ENCODE measurements at regions not wholly inside any gene's neighbourhood (a gene's known extent, or its start where the extent isn't known, plus 50 kb on each side); places are given as distances from the start of the nearest gene placed in this dataset.

DNA sequence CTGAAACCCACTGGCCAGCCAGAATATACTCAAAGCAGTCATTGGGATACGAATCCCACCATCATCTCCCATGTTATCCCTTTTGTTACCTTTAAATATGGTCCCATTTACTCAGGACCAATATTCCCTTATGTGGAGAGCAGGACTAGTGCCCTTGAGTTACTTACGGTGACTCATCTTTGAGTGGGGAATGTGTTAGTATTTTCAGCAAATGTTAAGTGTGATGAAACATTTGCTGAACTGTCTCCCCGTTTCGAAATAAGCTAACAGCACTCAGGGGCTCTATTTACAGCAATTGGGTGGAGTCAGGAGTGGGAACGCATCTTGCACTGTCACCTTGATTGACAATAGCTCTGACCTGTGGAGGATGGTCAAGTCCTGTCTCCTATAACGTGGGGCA is 67.4 kb downstream of the CTSL start:
- H3K79me2 ChIP-seq (ENCODE audit: insufficient read depth, low read length) = no peaks in the 10 kb centered on the region
- H3K27me3 ChIP-seq (ENCODE audit: insufficient read depth, low read length) = no peaks in the 10 kb centered on the region
- no peaks in the 10 kb centered on the region for H3K9me3 ChIP-seq (ENCODE audit: low read length)
- TF ChIP-seq, protein P1, sequence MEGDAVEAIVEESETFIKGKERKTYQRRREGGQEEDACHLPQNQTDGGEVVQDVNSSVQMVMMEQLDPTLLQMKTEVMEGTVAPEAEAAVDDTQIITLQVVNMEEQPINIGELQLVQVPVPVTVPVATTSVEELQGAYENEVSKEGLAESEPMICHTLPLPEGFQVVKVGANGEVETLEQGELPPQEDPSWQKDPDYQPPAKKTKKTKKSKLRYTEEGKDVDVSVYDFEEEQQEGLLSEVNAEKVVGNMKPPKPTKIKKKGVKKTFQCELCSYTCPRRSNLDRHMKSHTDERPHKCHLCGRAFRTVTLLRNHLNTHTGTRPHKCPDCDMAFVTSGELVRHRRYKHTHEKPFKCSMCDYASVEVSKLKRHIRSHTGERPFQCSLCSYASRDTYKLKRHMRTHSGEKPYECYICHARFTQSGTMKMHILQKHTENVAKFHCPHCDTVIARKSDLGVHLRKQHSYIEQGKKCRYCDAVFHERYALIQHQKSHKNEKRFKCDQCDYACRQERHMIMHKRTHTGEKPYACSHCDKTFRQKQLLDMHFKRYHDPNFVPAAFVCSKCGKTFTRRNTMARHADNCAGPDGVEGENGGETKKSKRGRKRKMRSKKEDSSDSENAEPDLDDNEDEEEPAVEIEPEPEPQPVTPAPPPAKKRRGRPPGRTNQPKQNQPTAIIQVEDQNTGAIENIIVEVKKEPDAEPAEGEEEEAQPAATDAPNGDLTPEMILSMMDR (IDR thresholded peaks at IDR 0.05; ENCODE audit: low read length) = no peak
- TF ChIP-seq EZH2 (IDR thresholded peaks at IDR 0.05; ENCODE audit: borderline replicate concordance, low read length) = no peak
- no peaks in the 10 kb centered on the region for H3K9me2 ChIP-seq (ENCODE audit: low read depth, low read length)
- H3K4me2 ChIP-seq (ENCODE audit: low read length) = no peak overlapping the region
- H3K9ac ChIP-seq (ENCODE audit: low read length) = no peak overlapping the region
- no peak overlapping the region for H3K27ac ChIP-seq (ENCODE audit: low read depth, low read length, poor library complexity, severe bottlenecking)
- H2AFZ ChIP-seq (ENCODE audit: low read length) = no peak overlapping the region
- no peaks in the 10 kb centered on the region for H3K4me1 ChIP-seq (ENCODE audit: insufficient read depth, low read length, severe bottlenecking)
- H3K4me3 ChIP-seq (ENCODE audit: low read depth, low read length, poor library complexity, severe bottlenecking) = no peak overlapping the region
- no peaks in the 10 kb centered on the region for H4K20me1 ChIP-seq (ENCODE audit: insufficient read depth, low read length)
- no peaks in the 10 kb centered on the region for H3K36me3 ChIP-seq (ENCODE audit: insufficient read depth, low read length)
- no peaks in the 10 kb centered on the region for H3F3A ChIP-seq (ENCODE audit: insufficient read depth, low read length)

DNA sequence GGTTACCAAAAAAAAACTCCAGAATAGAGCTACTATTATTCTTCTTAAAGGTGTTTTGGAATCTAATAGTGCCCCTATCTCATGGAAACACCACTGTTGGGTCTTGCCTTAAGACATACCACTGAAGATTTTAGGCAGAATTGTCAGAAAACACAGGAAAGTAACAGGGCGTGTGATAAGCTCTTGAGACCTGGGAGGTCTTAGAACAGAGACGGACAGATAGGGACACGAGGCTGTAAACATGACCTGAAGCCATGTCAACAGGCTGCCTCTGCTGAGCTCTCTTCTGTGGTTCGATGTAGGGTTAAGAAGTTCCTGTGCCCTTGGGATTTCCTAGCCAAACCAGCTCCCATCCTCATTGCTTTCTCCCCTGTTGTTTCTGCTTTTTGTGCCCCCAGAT is 69.3 kb downstream of the CTSL start:
- Histone ChIP-seq H3K4me2 (ENCODE audit: low read length) (no peak overlapping the region), H3K4me1 (ENCODE audit: insufficient read depth, low read length, severe bottlenecking) (no peaks in the 10 kb centered on the region), H3K79me2 (ENCODE audit: insufficient read depth, low read length) (no peaks in the 10 kb centered on the region), H3K27ac (ENCODE audit: low read depth, low read length, poor library complexity, severe bottlenecking) (no peak overlapping the region), H3K27me3 (ENCODE audit: insufficient read depth, low read length) (no peaks in the 10 kb centered on the region), H3F3A (ENCODE audit: insufficient read depth, low read length) (no peaks in the 10 kb centered on the region), H4K20me1 (ENCODE audit: insufficient read depth, low read length) (no peaks in the 10 kb centered on the region), H3K9me3 (ENCODE audit: low read length) (no peaks in the 10 kb centered on the region), H3K36me3 (ENCODE audit: insufficient read depth, low read length) (no peaks in the 10 kb centered on the region), H3K9ac (ENCODE audit: low read length) (no peak overlapping the region), H2AFZ (ENCODE audit: low read length) (no peak overlapping the region), H3K9me2 (ENCODE audit: low read depth, low read length) (no peaks in the 10 kb centered on the region), H3K4me3 (ENCODE audit: low read depth, low read length, poor library complexity, severe bottlenecking) (no peak overlapping the region)
- TF ChIP-seq EZH2 (IDR thresholded peaks at IDR 0.05; ENCODE audit: borderline replicate concordance, low read length) = no peak
- TF ChIP-seq, protein P1 (IDR thresholded peaks at IDR 0.05; ENCODE audit: low read length) = no peak

DNA sequence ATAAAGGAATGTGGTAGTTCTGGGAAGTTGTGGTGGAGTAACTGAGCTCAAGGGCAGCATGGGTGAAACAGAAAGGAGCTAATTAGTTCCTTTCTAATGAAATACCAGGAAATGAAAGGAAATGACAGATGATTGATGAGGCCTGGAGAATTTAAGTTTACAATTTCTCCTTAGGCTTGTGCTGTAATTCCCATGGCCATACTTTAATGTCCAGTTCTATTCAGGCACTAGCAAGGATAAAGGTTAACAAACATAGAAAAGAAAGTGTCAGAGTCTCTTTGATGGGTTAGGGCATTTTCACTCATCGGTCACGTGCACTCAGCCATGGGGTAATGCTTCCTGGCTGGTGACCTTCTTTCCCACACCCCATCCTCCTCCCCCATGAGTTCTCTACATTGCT is 70.3 kb downstream of the CTSL start:
- Histone ChIP-seq H3K9me2 (ENCODE audit: low read depth, low read length) (no peaks in the 10 kb centered on the region), H3F3A (ENCODE audit: insufficient read depth, low read length) (no peaks in the 10 kb centered on the region), H3K4me2 (ENCODE audit: low read length) (no peak overlapping the region), H2AFZ (ENCODE audit: low read length) (no peak overlapping the region), H3K9ac (ENCODE audit: low read length) (no peak overlapping the region), H3K79me2 (ENCODE audit: insufficient read depth, low read length) (no peaks in the 10 kb centered on the region), H3K27ac (ENCODE audit: low read depth, low read length, poor library complexity, severe bottlenecking) (no peak overlapping the region), H3K27me3 (ENCODE audit: insufficient read depth, low read length) (no peaks in the 10 kb centered on the region), H3K4me1 (ENCODE audit: insufficient read depth, low read length, severe bottlenecking) (no peaks in the 10 kb centered on the region), H3K9me3 (ENCODE audit: low read length) (no peaks in the 10 kb centered on the region), H3K4me3 (ENCODE audit: low read depth, low read length, poor library complexity, severe bottlenecking) (no peak overlapping the region), H3K36me3 (ENCODE audit: insufficient read depth, low read length) (no peaks in the 10 kb centered on the region), H4K20me1 (ENCODE audit: insufficient read depth, low read length) (no peaks in the 10 kb centered on the region)
- TF ChIP-seq, protein P1 (IDR thresholded peaks at IDR 0.05; ENCODE audit: low read length) = no peak
- TF ChIP-seq EZH2 (IDR thresholded peaks at IDR 0.05; ENCODE audit: borderline replicate concordance, low read length) = no peak

Measured in OCI-LY1 (cell line).